GM18517 (cell line): ENCODE measurements at regions not wholly inside any gene's neighbourhood (a gene's known extent, or its start where the extent isn't known, plus 50 kb on each side); places are given as distances from the start of the nearest gene placed in this dataset.

ENCODE experiments used
- ATAC-seq: cut with Tn5 transposase; IDR thresholded peaks from one replicate; pipeline ENCODE4 v1.9.1; 2021; ENCODE audit warnings: mild to moderate bottlenecking, moderate library complexity; ENCODE audit not compliant: unreplicated experiment

DNA sequence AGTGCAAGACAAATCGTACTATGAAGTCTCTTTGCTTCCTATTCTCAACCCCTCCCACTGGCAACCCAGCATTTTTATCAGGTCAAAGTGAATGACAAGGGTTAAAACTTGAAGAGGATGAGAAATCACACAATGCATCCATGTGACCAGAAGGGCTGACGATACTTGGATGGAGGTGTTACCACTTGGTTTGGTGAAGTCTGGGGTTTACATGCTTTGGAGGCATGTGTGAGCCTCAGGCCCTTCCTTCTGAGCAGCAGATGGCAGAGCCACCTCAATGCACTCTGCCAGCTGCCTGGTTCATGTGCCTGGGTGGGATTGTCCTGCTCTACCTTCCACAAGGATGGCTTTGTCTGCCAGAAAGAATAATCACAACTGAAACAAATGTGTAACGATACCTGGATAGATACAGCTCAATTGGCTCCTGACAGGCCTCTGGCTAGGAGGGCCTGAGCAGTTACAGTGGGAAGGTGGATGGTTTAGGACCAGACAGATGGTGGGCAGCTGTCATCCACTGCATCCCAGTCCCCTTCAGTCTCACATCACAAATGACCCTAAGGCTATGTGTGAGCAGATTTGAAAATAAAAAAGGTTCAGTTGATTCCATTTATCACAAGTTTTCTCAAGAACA lies 51.5 kb upstream of the CNIH3 start:
- no peak for ATAC-seq

DNA sequence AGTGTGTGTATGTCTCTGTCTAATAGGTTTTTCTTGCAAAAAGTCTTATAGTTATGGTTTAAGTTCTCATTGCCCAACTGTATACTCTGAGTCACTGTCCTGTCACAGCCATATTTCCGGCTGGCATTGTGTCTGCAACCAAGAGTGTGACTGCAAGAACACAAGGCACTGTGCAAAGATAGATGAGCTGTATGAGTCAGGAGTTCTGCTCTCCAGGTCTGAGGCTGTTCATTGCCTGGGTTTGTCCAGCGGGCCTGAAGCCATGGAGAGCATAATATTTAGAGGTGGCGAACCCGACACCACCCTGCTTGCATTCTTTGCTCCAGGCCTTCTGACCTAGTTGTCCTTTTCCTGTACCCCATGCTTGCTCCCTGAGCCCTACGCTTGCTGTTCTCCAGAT lies 50.9 kb upstream of the CNIH3 start:
- no peak for ATAC-seq

DNA sequence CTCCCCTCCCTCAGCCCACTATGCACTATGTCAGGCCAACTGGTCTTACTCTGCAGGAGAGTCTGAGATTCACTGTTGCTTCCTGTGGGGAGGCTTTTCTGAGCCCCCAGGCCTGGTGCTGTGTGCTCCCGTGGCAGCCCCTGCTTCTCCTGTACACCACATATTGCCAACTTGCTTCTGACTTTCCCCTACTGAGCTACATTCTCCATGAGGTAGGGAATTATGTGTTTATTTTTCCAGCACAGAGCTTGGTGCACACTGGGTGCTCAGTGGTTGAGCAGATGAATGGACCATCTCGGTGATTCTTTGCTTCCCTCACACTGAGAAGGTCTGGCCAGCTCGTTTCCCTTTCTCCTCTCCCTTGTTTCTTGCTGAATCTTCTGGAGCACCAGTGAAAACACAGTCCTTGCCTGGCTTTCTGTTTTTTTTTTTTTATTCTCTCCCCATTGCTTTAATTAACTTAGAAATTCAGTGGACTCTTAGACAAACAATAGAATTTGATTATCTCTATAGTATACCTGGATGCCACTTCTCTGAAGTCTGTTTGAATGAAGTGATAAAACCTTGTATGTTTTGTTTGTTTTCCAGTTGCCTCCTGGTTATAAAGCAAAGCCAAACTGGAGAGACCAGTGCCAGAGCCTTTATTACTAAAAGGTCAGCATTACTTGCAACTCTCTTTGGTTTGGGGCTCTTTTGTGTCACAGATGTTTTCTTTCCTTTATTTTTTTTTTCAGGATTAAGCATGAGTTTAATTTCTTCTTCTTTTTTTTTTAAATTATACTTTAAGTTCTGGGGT lies 50.3 kb upstream of the CNIH3 start:
- no peak for ATAC-seq
